Esophagus muscularis mucosa (tissue), 3 donors: ENCODE measurements at regions not wholly inside any gene's neighbourhood (a gene's known extent, or its start where the extent isn't known, plus 50 kb on each side); places are given as distances from the start of the nearest gene placed in this dataset.

Experiments
- CTCF ChIP-seq, 3 experiments: fragments of 200-600 bp in 2 of 3; fragments of 450-650 bp in 1 of 3; sonication (generic) in 2 of 3; IDR thresholded peaks; one replicate each; pipeline ENCODE4 v1.5.1; 2017 to 2019; ENCODE audit warnings: antibody characterized with exemption in 3 of 3, mild to moderate bottlenecking in 2 of 3, moderate library complexity in 1 of 3
- POLR2A ChIP-seq: fragments of 450-650 bp; IDR thresholded peaks from one replicate; pipeline ENCODE4 v1.6.1; 2017; ENCODE audit warnings: antibody characterized with exemption, moderate library complexity, mild to moderate bottlenecking, low read depth
- POLR2AphosphoS5 ChIP-seq, 2 donors: sonication (generic); formaldehyde crosslinking; IDR thresholded peaks; one replicate each; pipeline ENCODE4 v1.6.1; 2017; ENCODE audit warnings: antibody characterized with exemption in 2 of 2

- TF ChIP-seq CTCF (IDR thresholded peaks at IDR 0.05) (peak; percentile 79 to 82 (median 80)), POLR2A (no peak), POLR2AphosphoS5 (IDR thresholded peaks at IDR 0.05) (no peak)
These were observed 521.3 kb upstream of the SEMA6D start for GRCh38 chr15:47196048-47196447.
